ENCODE measurements at regions not wholly inside any gene's neighbourhood (a gene's known extent, or its start where the extent isn't known, plus 50 kb on each side); places are given as distances from the start of the nearest gene placed in this dataset.

GRCh38 chr4:22115262-22115661 is 166.7 kb upstream of the KCNIP4 start:
- CTCF ChIA-PET (ENCODE audit: unreplicated experiment): no interaction called here
- Histone ChIP-seq H3K9me2 (ENCODE audit: insufficient read depth, low read length) (no peaks in the 10 kb centered on the region), H3K4me1 (ENCODE audit: insufficient read depth, low read length, poor library complexity, severe bottlenecking) (no peaks in the 10 kb centered on the region), H3K79me2 (ENCODE audit: insufficient read depth, low read depth, low read length) (no peaks in the 10 kb centered on the region), H3K36me3 (ENCODE audit: insufficient read depth, low read length) (no peaks in the 10 kb centered on the region), H3K4me2 (ENCODE audit: low read length) (no peak overlapping the region), H3K9me3 (ENCODE audit: low read length) (no peaks in the 10 kb centered on the region), H3K4me3 (ENCODE audit: low read depth, low read length, poor library complexity, severe bottlenecking) (no peak overlapping the region), H3K27ac (ENCODE audit: low read depth, low read length, poor library complexity, severe bottlenecking) (no peak overlapping the region), H4K20me1 (ENCODE audit: insufficient read depth, low read length) (no peaks in the 10 kb centered on the region), H2AFZ (ENCODE audit: low read length) (no peak overlapping the region)
- no TSS peak for BruUV-seq (replicated peaks)
- POLR2A ChIA-PET: interaction anchor here (0.7 kb wide), 1 partner anchor 134 kb away, joined by 6 read pairs; no protein-coding TSS in a partner anchor
- no peak for TF ChIP-seq EZH2phosphoT487 (IDR thresholded peaks at IDR 0.05; ENCODE audit: borderline replicate concordance, low read depth, low read length)
- TF ChIP-seq, protein P1, sequence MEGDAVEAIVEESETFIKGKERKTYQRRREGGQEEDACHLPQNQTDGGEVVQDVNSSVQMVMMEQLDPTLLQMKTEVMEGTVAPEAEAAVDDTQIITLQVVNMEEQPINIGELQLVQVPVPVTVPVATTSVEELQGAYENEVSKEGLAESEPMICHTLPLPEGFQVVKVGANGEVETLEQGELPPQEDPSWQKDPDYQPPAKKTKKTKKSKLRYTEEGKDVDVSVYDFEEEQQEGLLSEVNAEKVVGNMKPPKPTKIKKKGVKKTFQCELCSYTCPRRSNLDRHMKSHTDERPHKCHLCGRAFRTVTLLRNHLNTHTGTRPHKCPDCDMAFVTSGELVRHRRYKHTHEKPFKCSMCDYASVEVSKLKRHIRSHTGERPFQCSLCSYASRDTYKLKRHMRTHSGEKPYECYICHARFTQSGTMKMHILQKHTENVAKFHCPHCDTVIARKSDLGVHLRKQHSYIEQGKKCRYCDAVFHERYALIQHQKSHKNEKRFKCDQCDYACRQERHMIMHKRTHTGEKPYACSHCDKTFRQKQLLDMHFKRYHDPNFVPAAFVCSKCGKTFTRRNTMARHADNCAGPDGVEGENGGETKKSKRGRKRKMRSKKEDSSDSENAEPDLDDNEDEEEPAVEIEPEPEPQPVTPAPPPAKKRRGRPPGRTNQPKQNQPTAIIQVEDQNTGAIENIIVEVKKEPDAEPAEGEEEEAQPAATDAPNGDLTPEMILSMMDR (conservative IDR thresholded peaks at IDR 0.05; ENCODE audit: low read length): no peak
- intact Hi-C loops (cut with micrococcal nuclease; ENCODE audit: unreplicated experiment): no loop called here
- no peak for DNase-seq (ENCODE audit: low spot score)

DNA sequence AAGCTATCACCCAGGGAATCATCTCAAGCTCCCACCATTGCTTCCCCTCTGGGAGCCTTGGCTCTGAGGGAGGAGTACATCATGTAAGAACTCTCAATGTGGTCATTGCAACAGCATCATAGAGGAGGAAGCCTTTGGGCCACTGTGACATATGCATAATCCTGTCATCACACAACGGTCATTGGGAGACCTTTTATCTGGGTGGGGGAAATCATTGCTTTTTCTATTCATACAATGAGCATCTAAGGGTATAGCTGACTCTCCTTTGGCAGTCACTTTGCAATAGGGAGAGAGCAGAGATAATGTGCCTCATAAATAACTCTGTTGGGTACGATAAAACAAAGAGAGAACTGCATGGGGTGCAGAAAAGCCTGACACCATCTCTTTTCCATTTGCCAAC is 155.2 kb upstream of the KCNIP4 start:
- Histone ChIP-seq H2AFZ (ENCODE audit: low read length) (no peak overlapping the region), H4K20me1 (ENCODE audit: insufficient read depth, low read length) (no peaks in the 10 kb centered on the region), H3K9me3 (ENCODE audit: low read length) (no peaks in the 10 kb centered on the region), H3K4me3 (ENCODE audit: low read depth, low read length, poor library complexity, severe bottlenecking) (no peak overlapping the region), H3K9me2 (ENCODE audit: insufficient read depth, low read length) (no peaks in the 10 kb centered on the region), H3K27ac (ENCODE audit: low read depth, low read length, poor library complexity, severe bottlenecking) (no peak overlapping the region), H3K4me1 (ENCODE audit: insufficient read depth, low read length, poor library complexity, severe bottlenecking) (no peaks in the 10 kb centered on the region), H3K79me2 (ENCODE audit: insufficient read depth, low read depth, low read length) (no peaks in the 10 kb centered on the region), H3K4me2 (ENCODE audit: low read length) (no peak overlapping the region), H3K36me3 (ENCODE audit: insufficient read depth, low read length) (no peaks in the 10 kb centered on the region)
- no peak for DNase-seq (ENCODE audit: low spot score)
- no TSS peak for BruUV-seq (replicated peaks)
- ChIA-PET POLR2A (no interaction called here), CTCF (ENCODE audit: unreplicated experiment) (no interaction called here)
- TF ChIP-seq EZH2phosphoT487 (IDR thresholded peaks at IDR 0.05; ENCODE audit: borderline replicate concordance, low read depth, low read length): no peak
- TF ChIP-seq, protein P1 (conservative IDR thresholded peaks at IDR 0.05; ENCODE audit: low read length): no peak
- intact Hi-C loops (cut with micrococcal nuclease; ENCODE audit: unreplicated experiment): no loop called here

DNA sequence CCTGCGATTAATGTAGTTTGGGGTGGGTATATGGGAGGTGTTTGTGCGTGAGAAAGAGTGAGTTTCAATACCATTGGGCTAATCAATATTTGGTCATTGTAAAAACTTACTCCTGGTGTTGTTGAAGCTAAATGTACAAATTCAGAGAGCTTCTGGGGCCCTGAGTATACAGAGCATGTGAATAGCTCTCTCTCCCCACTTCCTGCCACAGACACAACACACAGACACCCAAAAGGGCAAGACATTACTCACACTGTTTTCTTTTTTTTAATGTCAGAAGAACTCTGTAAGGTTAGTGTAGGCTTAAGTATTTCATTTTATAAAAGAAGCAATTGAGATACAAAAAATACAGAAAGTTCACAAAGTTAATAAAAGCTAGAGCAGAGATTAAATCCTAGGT is 151.3 kb upstream of the KCNIP4 start:
- Histone ChIP-seq H3K79me2 (ENCODE audit: insufficient read depth, low read depth, low read length) (no peaks in the 10 kb centered on the region), H3K9me3 (ENCODE audit: low read length) (no peaks in the 10 kb centered on the region), H2AFZ (ENCODE audit: low read length) (no peak overlapping the region), H3K36me3 (ENCODE audit: insufficient read depth, low read length) (no peaks in the 10 kb centered on the region), H3K4me3 (ENCODE audit: low read depth, low read length, poor library complexity, severe bottlenecking) (no peak overlapping the region), H4K20me1 (ENCODE audit: insufficient read depth, low read length) (no peaks in the 10 kb centered on the region), H3K4me1 (ENCODE audit: insufficient read depth, low read length, poor library complexity, severe bottlenecking) (no peaks in the 10 kb centered on the region), H3K9me2 (ENCODE audit: insufficient read depth, low read length) (no peaks in the 10 kb centered on the region), H3K4me2 (ENCODE audit: low read length) (no peak overlapping the region), H3K27ac (ENCODE audit: low read depth, low read length, poor library complexity, severe bottlenecking) (no peak overlapping the region)
- DNase-seq (ENCODE audit: low spot score): no peak
- intact Hi-C loops (cut with micrococcal nuclease; ENCODE audit: unreplicated experiment): no loop called here
- TF ChIP-seq, protein P1 (conservative IDR thresholded peaks at IDR 0.05; ENCODE audit: low read length): no peak
- POLR2A ChIA-PET: interaction anchor here (0.6 kb wide), 1 partner anchor 56 kb away, joined by 3 read pairs; no protein-coding TSS in a partner anchor
- CTCF ChIA-PET (ENCODE audit: unreplicated experiment): no interaction called here
- no TSS peak for BruUV-seq (replicated peaks)
